Gastroesophageal sphincter (tissue), 4 donors: ENCODE measurements at regions not wholly inside any gene's neighbourhood (a gene's known extent, or its start where the extent isn't known, plus 50 kb on each side); places are given as distances from the start of the nearest gene placed in this dataset.
"Not testable (repeated sequence)": the region's sequence is repeated elsewhere in the genome, so short reads cannot be mapped to it uniquely, and the experiment has no call there.

Experiments
- ATAC-seq: fragments of 150-250 bp; one replicate; pipeline ENCODE4 v1.9.1; 2016; ENCODE audit warnings: mild to moderate bottlenecking, moderate library complexity
- H3K27ac ChIP-seq, 4 donors: fragments of 200-600 bp; sonication (generic) in 3 of 4; 1 replicate in 3 of 4; 2 replicates in 1 of 4; pipeline ENCODE4 v1.5.1; 2016 to 2019
- H3K27me3 ChIP-seq: fragments of 200-600 bp; sonication (generic); one replicate; pipeline ENCODE4 v1.5.1; 2019
- H3K36me3 ChIP-seq, 2 donors: fragments of 200-600 bp; sonication (generic); one replicate each; pipeline ENCODE4 v1.5.1; 2019; ENCODE audit warnings: control low read depth in 1 of 2
- H3K4me1 ChIP-seq, 3 donors: fragments of 200-600 bp; sonication (generic); 1 replicate in 2 of 3; 2 replicates in 1 of 3; pipeline ENCODE4 v1.5.1; 2016 to 2019; ENCODE audit warnings: control low read depth in 2 of 3
- H3K4me3 ChIP-seq, 2 donors: fragments of 200-600 bp; sonication (generic); one replicate each; pipeline ENCODE4 v1.5.1; 2019; ENCODE audit warnings: mild to moderate bottlenecking in 1 of 2, moderate library complexity in 1 of 2
- H3K9me3 ChIP-seq, 3 donors: fragments of 200-600 bp; sonication (generic); one replicate each; pipeline ENCODE4 v1.5.1; 2017 to 2019; ENCODE audit warnings: control low read depth in 2 of 3
- CTCF ChIP-seq, 4 experiments: fragments of 200-600 bp in 2 of 4; fragments of 450-650 bp in 2 of 4; sonication (generic) in 1 of 4; IDR thresholded peaks; one replicate each; pipeline ENCODE4 v1.5.1; 2017 to 2019; ENCODE audit warnings: antibody characterized with exemption in 4 of 4, mild to moderate bottlenecking in 2 of 4, moderate library complexity in 2 of 4
- EP300 ChIP-seq: sonication (generic); formaldehyde crosslinking; IDR thresholded peaks from one replicate; pipeline ENCODE4 v1.6.1; 2017; ENCODE audit warnings: antibody characterized with exemption, mild to moderate bottlenecking
- POLR2A ChIP-seq, 2 donors: fragments of 450-650 bp; IDR thresholded peaks; one replicate each; pipeline ENCODE4 v1.6.1; 2017; ENCODE audit warnings: antibody characterized with exemption in 2 of 2, mild to moderate bottlenecking in 2 of 2, moderate library complexity in 1 of 2
- POLR2AphosphoS5 ChIP-seq: sonication (generic); formaldehyde crosslinking; IDR thresholded peaks from one replicate; pipeline ENCODE4 v1.6.1; 2017; ENCODE audit warnings: antibody characterized with exemption
- WGBS, 2 donors: methylation state at CpG; one replicate each; pipeline ENCODE4 v1.1.5; 2018; ENCODE audit warnings: low coverage in 1 of 2; 5-methylcytosine and 5-hydroxymethylcytosine counted together

- WGBS, 2 donors = 71 to 72% methylated on average over 3 of the region's 3 CpGs
- Histone ChIP-seq H3K27ac (no peak overlapping the region), H3K36me3 (no peaks in the 10 kb centered on the region), H3K9me3 (no peaks in the 10 kb centered on the region), H3K4me3 (no peak overlapping the region), H3K4me1 (no peaks in the 10 kb centered on the region), H3K27me3 (no peaks in the 10 kb centered on the region)
- no peak for ATAC-seq
- no peak for TF ChIP-seq EP300
- no peak for TF ChIP-seq POLR2AphosphoS5
- no peak for TF ChIP-seq CTCF (IDR thresholded peaks at IDR 0.05)
- TF ChIP-seq POLR2A (IDR thresholded peaks at IDR 0.05) = no peak
These were observed 1146.8 kb downstream of the UQCRFS1 start for GRCh38 chr19:28066161-28066560.

- H3K27me3 ChIP-seq = no peaks in the 10 kb centered on the region
- no peak overlapping the region for H3K27ac ChIP-seq
- H3K9me3 ChIP-seq = no peaks in the 10 kb centered on the region
- H3K36me3 ChIP-seq = no peaks in the 10 kb centered on the region
- H3K4me3 ChIP-seq = no peak overlapping the region
- ATAC-seq = no peak
- H3K4me1 ChIP-seq = no peaks in the 10 kb centered on the region
- 17 to 53% methylated on average over 1 of the region's 1 CpG for WGBS, 2 donors
- TF ChIP-seq POLR2AphosphoS5 = no peak
- no peak for TF ChIP-seq POLR2A (IDR thresholded peaks at IDR 0.05)
- no peak for TF ChIP-seq CTCF (IDR thresholded peaks at IDR 0.05)
- no peak for TF ChIP-seq EP300
These were observed 1147.9 kb downstream of the UQCRFS1 start for GRCh38 chr19:28065026-28065425.

GRCh38 chr19:28063702-28064101 is 1149.2 kb downstream of the UQCRFS1 start:
- Histone ChIP-seq H3K36me3 (no peaks in the 10 kb centered on the region), H3K4me3 (no peak overlapping the region), H3K27me3 (no peaks in the 10 kb centered on the region), H3K4me1 (no peaks in the 10 kb centered on the region), H3K27ac (no peak overlapping the region), H3K9me3 (peaks cover 0 to 5% (median 0%) of the 10 kb centered on the region in 3 donors)
- TF ChIP-seq EP300 (no peak), CTCF (IDR thresholded peaks at IDR 0.05) (no peak), POLR2A (IDR thresholded peaks at IDR 0.05) (no peak), POLR2AphosphoS5 (no peak)
- no peak for ATAC-seq
- WGBS, 2 donors = 60 to 87% methylated on average over 1 to 2 of the region's 2 CpGs

- H3K27ac ChIP-seq = no peak overlapping the region
- TF ChIP-seq POLR2A (IDR thresholded peaks at IDR 0.05) = no peak
- TF ChIP-seq EP300 = no peak
- no peak for TF ChIP-seq POLR2AphosphoS5
- TF ChIP-seq CTCF (IDR thresholded peaks at IDR 0.05) = no peak
- no peaks in the 10 kb centered on the region for H3K36me3 ChIP-seq
- 83% methylated on average over 1 of the region's 1 CpG; no CpG with 5 or more reads in 1 of the 2 donors for WGBS, 2 donors
- no peaks in the 10 kb centered on the region for H3K4me1 ChIP-seq
- ATAC-seq = no peak
- H3K9me3 ChIP-seq = peaks cover 0 to 30% (median 0%) of the 10 kb centered on the region in 3 donors
- no peaks in the 10 kb centered on the region for H3K27me3 ChIP-seq
- no peak overlapping the region for H3K4me3 ChIP-seq
These were observed 1151.8 kb downstream of the UQCRFS1 start for GRCh38 chr19:28061111-28061510.

- not testable (repeated sequence) for ATAC-seq, H3K4me3 ChIP-seq, H3K36me3 ChIP-seq, H3K27me3 ChIP-seq, H3K27ac ChIP-seq, H3K4me1 ChIP-seq
- H3K9me3 ChIP-seq = peaks cover 0 to 31% (median 0%) of the 10 kb centered on the region in 3 donors
These were observed 1155.9 kb downstream of the UQCRFS1 start for GRCh38 chr19:28057026-28057425.

- ATAC-seq = no peak
- WGBS, 2 donors = no CpG with 5 or more reads among the region's 6 CpGs
- H3K27me3 ChIP-seq = no peaks in the 10 kb centered on the region
These were observed 1161.9 kb downstream of the UQCRFS1 start for GRCh38 chr19:28051047-28051446.

More at GRCh38 chr19:28051047-28051446, 1161.9 kb downstream of the UQCRFS1 start:
- Histone ChIP-seq H3K4me3 (no peak overlapping the region), H3K4me1 (no peaks in the 10 kb centered on the region), H3K27ac (no peak overlapping the region), H3K9me3 (peaks cover 0 to under 1% (median 0%) of the 10 kb centered on the region in 3 donors), H3K36me3 (no peaks in the 10 kb centered on the region)
- no peak for TF ChIP-seq CTCF (IDR thresholded peaks at IDR 0.05)
- TF ChIP-seq POLR2AphosphoS5 = no peak
- TF ChIP-seq EP300 = no peak
- TF ChIP-seq POLR2A (IDR thresholded peaks at IDR 0.05) = no peak
